H1 (cell line): ENCODE measurements at regions not wholly inside any gene's neighbourhood (a gene's known extent, or its start where the extent isn't known, plus 50 kb on each side); places are given as distances from the start of the nearest gene placed in this dataset.

Source experiments
- CTCF ChIA-PET: fragments of 300-600 bp; sonication (Branson Sonifier 250); formaldehyde crosslinking; loops from one replicate; lab custom pipeline; 2021; ENCODE audit not compliant: partially characterized antibody; lab: Charles Lee
- POLR2A ChIA-PET: fragments of 300-600 bp; sonication (Branson Sonifier 250); formaldehyde crosslinking; loops from one replicate; lab custom pipeline; 2021; ENCODE audit warnings: inconsistent platforms; ENCODE audit not compliant: partially characterized antibody; lab: Charles Lee
- DNase-seq, 2 experiments: peaks; one replicate each; pipeline versions ENCODE4 v3.0.0 to v3.0.0-alpha.2; 2010 to 2022; ENCODE audit warnings: low spot score in 2 of 2, low read depth in 1 of 2, mixed read lengths in 1 of 2
- FAIRE-seq: peaks from 2 replicates; lab custom pipeline; 2011; peaks lifted over from hg19 to GRCh38; lab: Jason Lieb, UNC
- H2AFZ ChIP-seq: 2 replicates; pipeline ENCODE4 v1.8.1; 2012; ENCODE audit warnings: low read length, inconsistent platforms
- H2AK5ac ChIP-seq: 2 replicates; pipeline ENCODE4 v1.6.1; 2013; ENCODE audit warnings: low read depth, low read length
- H2BK120ac ChIP-seq: replicated peaks from 2 replicates; pipeline ENCODE3; 2013; ENCODE audit warnings: low read depth, low read length, inconsistent platforms
- H2BK12ac ChIP-seq: 2 replicates; pipeline ENCODE4 v1.6.1; 2013; ENCODE audit warnings: low read depth, low read length
- H2BK15ac ChIP-seq: 2 replicates; pipeline ENCODE4 v1.6.1; 2013; ENCODE audit warnings: low read length
- H2BK20ac ChIP-seq: 2 replicates; pipeline ENCODE4 v1.6.1; 2013; ENCODE audit warnings: low read length
- H2BK5ac ChIP-seq: 2 replicates; pipeline ENCODE4 v1.6.1; 2013; ENCODE audit warnings: low read depth, low read length
- H3K14ac ChIP-seq: 2 replicates; pipeline ENCODE4 v1.6.1; 2013; ENCODE audit warnings: inconsistent platforms; ENCODE audit not compliant: insufficient read length
- H3K18ac ChIP-seq: 2 replicates; pipeline ENCODE4 v1.6.1; 2013; ENCODE audit warnings: low read length; ENCODE audit errors: extremely low read depth
- H3K23ac ChIP-seq: 2 replicates; pipeline ENCODE4 v1.6.1; 2013; ENCODE audit warnings: inconsistent platforms; ENCODE audit not compliant: insufficient read length
- H3K23me2 ChIP-seq: 2 replicates; pipeline ENCODE4 v1.6.1; 2013; ENCODE audit warnings: low read depth, low read length
- H3K27ac ChIP-seq: 2 replicates; pipeline ENCODE4 v1.6.1; 2011; ENCODE audit warnings: low read depth, low read length, inconsistent platforms
- H3K27me3 ChIP-seq, 4 experiments: replicated peaks in 1 of 4; 1 replicate in 1 of 4; 2 replicates in 3 of 4; pipeline versions ENCODE4 v1.6.1 to v1.8.1; 2011 to 2013; ENCODE audit warnings: low read length in 3 of 4, mild to moderate bottlenecking in 3 of 4, inconsistent platforms in 2 of 4, mixed read lengths in 2 of 4, moderate library complexity in 1 of 4; ENCODE audit not compliant: control insufficient read depth in 3 of 4, insufficient read depth in 3 of 4; ENCODE audit errors: extremely low read depth in 1 of 4
- H3K36me3 ChIP-seq, 4 experiments: 2 replicates each; pipeline versions ENCODE4 v1.6.1 to v1.8.1; 2011 to 2013; ENCODE audit warnings: mild to moderate bottlenecking in 4 of 4, low read length in 3 of 4, moderate library complexity in 2 of 4, control low read depth in 1 of 4, inconsistent platforms in 1 of 4; ENCODE audit not compliant: insufficient read depth in 4 of 4, control insufficient read depth in 2 of 4
- H3K4ac ChIP-seq: replicated peaks from 2 replicates; pipeline ENCODE3; 2013; ENCODE audit warnings: low read length, low read depth, mixed read lengths, inconsistent platforms; ENCODE audit not compliant: insufficient read length
- H3K4me1 ChIP-seq, 4 experiments: replicated peaks in 1 of 4; 1 replicate in 1 of 4; 2 replicates in 3 of 4; pipeline versions ENCODE4 v1.6.1 to v1.8.1; 2011 to 2013; ENCODE audit warnings: low read length in 3 of 4, inconsistent platforms in 2 of 4, mixed read lengths in 1 of 4; ENCODE audit not compliant: insufficient read depth in 4 of 4, control insufficient read depth in 3 of 4
- H3K4me2 ChIP-seq, 2 experiments: 2 replicates each; pipeline versions ENCODE4 v1.6.1 to v1.8.1; 2011 to 2013; ENCODE audit warnings: low read depth in 2 of 2, low read length in 2 of 2, control low read depth in 1 of 2, inconsistent platforms in 1 of 2, mild to moderate bottlenecking in 1 of 2; ENCODE audit not compliant: insufficient read depth in 1 of 2
- H3K4me3 ChIP-seq, 4 experiments: fragments of 200-600, 300-600 bp in 1 of 4; sonication (generic), shearing (Covaris generic), sonication (Bioruptor Twin) in 1 of 4; 2 replicates each; pipeline versions ENCODE4 v1.5.1 to v1.8.1; 2011 to 2016; ENCODE audit warnings: low read length in 4 of 4, low read depth in 3 of 4, control low read depth in 2 of 4, inconsistent platforms in 2 of 4, mild to moderate bottlenecking in 2 of 4, mixed read lengths in 1 of 4, moderate library complexity in 1 of 4; ENCODE audit not compliant: insufficient read depth in 2 of 4; ENCODE audit errors: extremely low read depth in 1 of 4
- H3K56ac ChIP-seq: replicated peaks from 2 replicates; pipeline ENCODE3; 2013; ENCODE audit warnings: low read depth, mild to moderate bottlenecking, mixed read lengths, low read length, inconsistent platforms; ENCODE audit not compliant: insufficient read length
- H3K79me1 ChIP-seq: 2 replicates; pipeline ENCODE4 v1.6.1; 2013; ENCODE audit warnings: low read depth, low read length, control low read depth
- H3K79me2 ChIP-seq, 2 experiments: 2 replicates each; pipeline versions ENCODE4 v1.6.1 to v1.8.1; 2012 to 2013; ENCODE audit warnings: low read length in 2 of 2, mild to moderate bottlenecking in 2 of 2, inconsistent platforms in 1 of 2; ENCODE audit not compliant: insufficient read depth in 2 of 2, control insufficient read depth in 1 of 2
- H3K9ac ChIP-seq, 4 experiments: replicated peaks in 1 of 4; 1 replicate in 1 of 4; 2 replicates in 3 of 4; pipeline versions ENCODE4 v1.6.1 to v1.8.1; 2011 to 2013; ENCODE audit warnings: low read depth in 3 of 4, low read length in 3 of 4, control low read depth in 2 of 4, mild to moderate bottlenecking in 2 of 4, moderate library complexity in 2 of 4, inconsistent platforms in 1 of 4; ENCODE audit errors: extremely low read depth in 1 of 4
- H3K9me3 ChIP-seq, 2 experiments: 2 replicates each; pipeline versions ENCODE4 v1.6.1 to v1.8.1; 2012 to 2013; ENCODE audit warnings: mild to moderate bottlenecking in 2 of 2, moderate library complexity in 2 of 2, control low read depth in 1 of 2, inconsistent platforms in 1 of 2, low read depth in 1 of 2, low read length in 1 of 2, mixed read lengths in 1 of 2; ENCODE audit not compliant: insufficient read depth in 2 of 2
- H4K20me1 ChIP-seq, 2 experiments: replicated peaks in 1 of 2; 2 replicates each; pipeline versions ENCODE3 to v1.8.1; 2011 to 2013; ENCODE audit warnings: inconsistent platforms in 2 of 2, low read length in 2 of 2, mild to moderate bottlenecking in 1 of 2; ENCODE audit not compliant: insufficient read depth in 2 of 2, control insufficient read depth in 1 of 2
- H4K5ac ChIP-seq: 2 replicates; pipeline ENCODE4 v1.6.1; 2013; ENCODE audit warnings: low read length, low read depth, mixed read lengths, inconsistent platforms; ENCODE audit not compliant: insufficient read length
- H4K8ac ChIP-seq: 2 replicates; pipeline ENCODE4 v1.8.0; 2013; ENCODE audit warnings: mild to moderate bottlenecking, moderate library complexity, low read length, inconsistent platforms; ENCODE audit not compliant: insufficient read depth; ENCODE audit errors: extremely low read depth
- H4K91ac ChIP-seq: replicated peaks from 2 replicates; pipeline ENCODE3; 2013; ENCODE audit warnings: low read length, mixed read lengths, inconsistent platforms; ENCODE audit not compliant: insufficient read length
- ASH2L ChIP-seq: fragments of 200-600, 300-600 bp; sonication (generic); IDR thresholded peaks from one replicate; pipeline ENCODE4 v1.7.1; 2017; ENCODE audit warnings: low read length
- BRCA1 ChIP-seq: IDR thresholded peaks from 2 replicates; pipeline ENCODE4 v1.6.1; 2012; ENCODE audit warnings: low read depth, low read length, improper control_type of control experiment
- CBX5 ChIP-seq: fragments of 300-800, 300-1000 bp; sonication (generic); IDR thresholded peaks from 2 replicates; pipeline ENCODE4 v1.7.1; 2016; ENCODE audit warnings: antibody characterized with exemption, low read length, low read depth
- GTF2F1 ChIP-seq: IDR thresholded peaks from 2 replicates; pipeline ENCODE4 v1.6.1; 2012; ENCODE audit warnings: low read depth, low read length, improper control_type of control experiment, borderline replicate concordance
- JUN ChIP-seq: IDR thresholded peaks from 2 replicates; pipeline ENCODE4 v1.6.1; 2011; ENCODE audit warnings: low read depth, mild to moderate bottlenecking, improper control_type of control experiment, low read length
- KDM1A ChIP-seq: fragments of 200-600, 300-600 bp; sonication (generic); IDR thresholded peaks from 2 replicates; pipeline ENCODE4 v1.7.1; 2016; ENCODE audit warnings: mild to moderate bottlenecking, low read length, borderline replicate concordance
- PHF8 ChIP-seq: fragments of 200-600 bp; sonication (generic); conservative IDR thresholded peaks from 2 replicates; pipeline ENCODE4 v1.7.1; 2012; ENCODE audit warnings: low read depth, mild to moderate bottlenecking, inconsistent platforms, low read length, moderate library complexity
- RNF2 ChIP-seq: fragments of 200-900, 300-1000 bp; sonication (generic); IDR thresholded peaks from 2 replicates; pipeline ENCODE4 v1.7.1; 2016; ENCODE audit warnings: borderline replicate concordance, low read depth, mild to moderate bottlenecking, antibody characterized with exemption, low read length; ENCODE audit not compliant: poor library complexity, severe bottlenecking; ENCODE audit errors: missing control alignments
- SIRT6 ChIP-seq: IDR thresholded peaks from one replicate; pipeline ENCODE4 v1.7.1; 2012; ENCODE audit warnings: low read length, inconsistent platforms
- SP2 ChIP-seq: IDR thresholded peaks from 2 replicates; pipeline ENCODE4 v1.6.1; 2012; ENCODE audit warnings: mild to moderate bottlenecking, low read length, inconsistent platforms
- TAF1 ChIP-seq: IDR thresholded peaks from 2 replicates; pipeline ENCODE4 v1.6.1; 2011; ENCODE audit warnings: mild to moderate bottlenecking, low read depth, low read length
- TCF12 ChIP-seq: IDR thresholded peaks from 2 replicates; pipeline ENCODE4 v1.6.1; 2011; ENCODE audit warnings: low read depth, mild to moderate bottlenecking, low read length
- WGBS, 2 experiments: shearing (Covaris generic) in 1 of 2; methylation state at CpG; one replicate each; pipeline versions ENCODE4 v1.1.6 to v1.1.7; 2013 to 2015; ENCODE audit warnings: low lambda C conversion rate in 2 of 2, mixed read lengths in 2 of 2, inconsistent platforms in 1 of 2, low coverage in 1 of 2, missing lambda C conversion rate in 1 of 2; ENCODE audit not compliant: insufficient replicate concordance in 2 of 2, insufficient coverage in 1 of 2, insufficient read length in 1 of 2; ENCODE audit errors: extremely low coverage in 1 of 2, missing lambda C conversion rate in 1 of 2; 5-methylcytosine and 5-hydroxymethylcytosine counted together

GRCh38 chr13:39926345-39926744, 270.9 kb downstream of the COG6 start:
- Histone ChIP-seq H3K4ac (no peak overlapping the region), H2AFZ (no peak overlapping the region), H3K4me2 (no peak overlapping the region), H3K9ac (no peak overlapping the region), H3K9me3 (peaks cover under 1 to 3% of the 10 kb centered on the region in 2 experiments; a peak in 3 of 4 replicates), H3K79me2 (no peaks in the 10 kb centered on the region), H3K23ac (no peak overlapping the region), H4K5ac (no peak overlapping the region), H3K23me2 (no peaks in the 10 kb centered on the region), H2BK20ac (no peak overlapping the region), H3K79me1 (no peaks in the 10 kb centered on the region), H3K4me3 (no peak overlapping the region), H4K8ac (no peak overlapping the region), H3K56ac (no peak overlapping the region), H4K91ac (no peak overlapping the region), H3K4me1 (peaks cover 0 to 2% (median 0%) of the 10 kb centered on the region in 4 experiments; a peak in 2 of 7 replicates), H3K36me3 (no peaks in the 10 kb centered on the region), H2BK120ac (no peak overlapping the region), H2BK5ac (no peak overlapping the region), H2AK5ac (no peak overlapping the region), H3K14ac (no peak overlapping the region), H3K27ac (no peak overlapping the region), H3K27me3 (no peaks in the 10 kb centered on the region), H2BK15ac (no peak overlapping the region), H2BK12ac (no peak overlapping the region), H4K20me1 (no peaks in the 10 kb centered on the region), H3K18ac (no peak overlapping the region)
- DNase-seq (no peak), FAIRE-seq (no peak)
- TF ChIP-seq SIRT6 (no peak), TCF12 (no peak), KDM1A (no peak), RNF2 (no peak), ASH2L (no peak), PHF8 (no peak), CBX5 (no peak), SP2 (no peak), GTF2F1 (no peak), JUN (no peak), TAF1 (no peak), BRCA1 (no peak)
- POLR2A ChIA-PET = no interaction called here
- CTCF ChIA-PET = interaction anchor here (0.6 kb wide), 1 partner anchor 88 kb away, joined by 4 read pairs; no protein-coding TSS in a partner anchor
- 83% methylated on average over 1 of the region's 1 CpG; no CpG with 5 or more reads in 1 of the 2 experiments for WGBS, 2 experiments
